Naive thymus-derived CD4-positive, alpha-beta T cell (primary cell): ENCODE measurements at regions not wholly inside any gene's neighbourhood (a gene's known extent, or its start where the extent isn't known, plus 50 kb on each side); places are given as distances from the start of the nearest gene placed in this dataset.
"Not testable (repeated sequence)": the region's sequence is repeated elsewhere in the genome, so short reads cannot be mapped to it uniquely, and the experiment has no call there.

Experiments used
- ATAC-seq: fragments of 150-1000 bp; cut with Tn5 transposase; 2 replicates; pipeline ENCODE4 v1.10.0; 2021; ENCODE audit warnings: mild to moderate bottlenecking, moderate library complexity
- CTCF ChIA-PET: fragments of 350-600 bp; sonication (Branson Sonifier 250); formaldehyde crosslinking; loops from one replicate; lab custom pipeline; 2021; ENCODE audit warnings: antibody characterized with exemption; lab: Charles Lee
- POLR2A ChIA-PET: fragments of 350-600 bp; sonication (Branson Sonifier 250); formaldehyde crosslinking; loops from one replicate; lab custom pipeline; 2021; ENCODE audit warnings: antibody characterized with exemption, inconsistent platforms; lab: Charles Lee
- DNase-seq, 9 donors: peaks; one replicate each; pipeline versions ENCODE4 v3.0.0 to v3.0.0-alpha.2; 2020 to 2022; ENCODE audit warnings: mixed read lengths in 1 of 9
- H3K27ac ChIP-seq: one replicate; pipeline ENCODE4 v1.7.0; 2013; ENCODE audit warnings: mild to moderate bottlenecking, low read depth, low read length, moderate library complexity
- H3K27me3 ChIP-seq, 2 donors: one replicate each; pipeline ENCODE4 v1.7.0; 2013; ENCODE audit warnings: low read length in 2 of 2, mild to moderate bottlenecking in 2 of 2, moderate library complexity in 2 of 2; ENCODE audit not compliant: control insufficient read depth in 2 of 2, insufficient read depth in 2 of 2
- H3K36me3 ChIP-seq, 3 experiments: 1 replicate in 2 of 3; 2 replicates in 1 of 3; pipeline ENCODE4 v1.7.0; 2013; ENCODE audit warnings: low read length in 3 of 3, mild to moderate bottlenecking in 3 of 3, moderate library complexity in 1 of 3; ENCODE audit not compliant: insufficient read depth in 3 of 3, control insufficient read depth in 2 of 3
- H3K4me1 ChIP-seq, 2 donors: one replicate each; pipeline ENCODE4 v1.7.0; 2013; ENCODE audit warnings: low read length in 2 of 2, mild to moderate bottlenecking in 2 of 2, moderate library complexity in 1 of 2; ENCODE audit not compliant: control insufficient read depth in 2 of 2, insufficient read depth in 2 of 2
- H3K4me3 ChIP-seq: 2 replicates; pipeline ENCODE4 v1.7.0; 2013; ENCODE audit warnings: mild to moderate bottlenecking, low read length
- H3K9me3 ChIP-seq, 3 experiments: 1 replicate in 2 of 3; 2 replicates in 1 of 3; pipeline ENCODE4 v1.7.0; 2013; ENCODE audit warnings: low read length in 3 of 3; ENCODE audit not compliant: control insufficient read depth in 2 of 3
- H3K27ac Mint-ChIP-seq, 9 donors: one replicate each; pipeline ENCODE4 v1.8.0; 2020 to 2022; ENCODE audit warnings: mixed read lengths in 9 of 9, mild to moderate bottlenecking in 8 of 9, moderate library complexity in 5 of 9, inconsistent platforms in 2 of 9
- H3K27me3 Mint-ChIP-seq, 5 donors: one replicate each; pipeline ENCODE4 v1.8.0; 2021 to 2022; ENCODE audit warnings: mixed read lengths in 5 of 5, mild to moderate bottlenecking in 1 of 5
- H3K36me3 Mint-ChIP-seq, 5 donors: one replicate each; pipeline ENCODE4 v1.8.0; 2020 to 2022; ENCODE audit warnings: mixed read lengths in 5 of 5, mild to moderate bottlenecking in 3 of 5, inconsistent platforms in 1 of 5
- H3K4me1 Mint-ChIP-seq, 7 donors: one replicate each; pipeline ENCODE4 v1.8.0; 2020 to 2022; ENCODE audit warnings: mixed read lengths in 7 of 7, mild to moderate bottlenecking in 3 of 7, inconsistent platforms in 1 of 7
- H3K4me3 Mint-ChIP-seq, 10 donors: one replicate each; pipeline ENCODE4 v1.8.0; 2020 to 2022; ENCODE audit warnings: mild to moderate bottlenecking in 10 of 10, mixed read lengths in 10 of 10, moderate library complexity in 6 of 10, inconsistent platforms in 2 of 10
- H3K9me3 Mint-ChIP-seq, 11 donors: one replicate each; pipeline ENCODE4 v1.8.0; 2020 to 2022; ENCODE audit warnings: mixed read lengths in 11 of 11, mild to moderate bottlenecking in 4 of 11, inconsistent platforms in 1 of 11, moderate library complexity in 1 of 11
- intact Hi-C, 2 donors: fragments of 100-400 bp; cut with micrococcal nuclease; formaldehyde crosslinking; loops; one replicate each; pipeline ENCODE4 v1.15.1; 2023

GRCh38 chr1:79151006-79151796 is 144.7 kb upstream of the ADGRL4 start:
- Mint-ChIP-seq H3K36me3 (no peaks in the 10 kb centered on the region), H3K27ac (no peak overlapping the region), H3K4me3 (no peak overlapping the region), H3K9me3 (peaks cover 0 to 10% (median 4%) of the 10 kb centered on the region in 11 donors), H3K27me3 (no peaks in the 10 kb centered on the region), H3K4me1 (no peaks in the 10 kb centered on the region)
- no peak for DNase-seq
- Histone ChIP-seq H3K36me3 (no peaks in the 10 kb centered on the region), H3K27ac (no peak overlapping the region), H3K4me1 (no peaks in the 10 kb centered on the region), H3K4me3 (no peak overlapping the region), H3K27me3 (no peaks in the 10 kb centered on the region), H3K9me3 (no peaks in the 10 kb centered on the region)
- ChIA-PET POLR2A (no interaction called here), CTCF (no interaction called here)
- intact Hi-C loops, result no loop called here
- no peak for ATAC-seq

GRCh38 chr1:79150576-79150975 is 144.0 kb upstream of the ADGRL4 start:
- H3K27ac Mint-ChIP-seq, result no peak overlapping the region
- Histone ChIP-seq H3K9me3 (no peaks in the 10 kb centered on the region), H3K4me1 (no peaks in the 10 kb centered on the region), H3K36me3 (no peaks in the 10 kb centered on the region), H3K4me3 (no peak overlapping the region), H3K27me3 (no peaks in the 10 kb centered on the region), H3K27ac (no peak overlapping the region)
- no peak for DNase-seq
- ChIA-PET POLR2A (no interaction called here), CTCF (no interaction called here)
- no peak for ATAC-seq
- H3K4me3 Mint-ChIP-seq, result no peak overlapping the region
- no peaks in the 10 kb centered on the region for H3K36me3 Mint-ChIP-seq
- H3K4me1 Mint-ChIP-seq, result no peaks in the 10 kb centered on the region
- H3K9me3 Mint-ChIP-seq, result peaks cover 0 to 10% (median 4%) of the 10 kb centered on the region in 11 donors
- H3K27me3 Mint-ChIP-seq, result no peaks in the 10 kb centered on the region
- intact Hi-C loops, result no loop called here

- POLR2A ChIA-PET, H3K4me1 ChIP-seq, H3K36me3 ChIP-seq, H3K4me3 ChIP-seq, H3K27ac Mint-ChIP-seq, CTCF ChIA-PET, DNase-seq, H3K27me3 ChIP-seq, intact Hi-C loops, H3K4me1 Mint-ChIP-seq, H3K27me3 Mint-ChIP-seq, ATAC-seq, H3K36me3 Mint-ChIP-seq, H3K4me3 Mint-ChIP-seq, H3K9me3 ChIP-seq, H3K27ac ChIP-seq: not testable (repeated sequence)
- peaks cover 0 to 11% (median 6%) of the 10 kb centered on the region in 11 donors for H3K9me3 Mint-ChIP-seq
These were observed 131.7 kb upstream of the ADGRL4 start for GRCh38 chr1:79138227-79138626.

- DNase-seq (no peak), ATAC-seq (no peak)
- H3K36me3 ChIP-seq, result no peaks in the 10 kb centered on the region
- H3K9me3 Mint-ChIP-seq, result peaks cover 0 to 11% (median 5%) of the 10 kb centered on the region in 11 donors
- no peaks in the 10 kb centered on the region for H3K27me3 Mint-ChIP-seq
- intact Hi-C loops, result no loop called here
- ChIA-PET POLR2A (no interaction called here), CTCF (no interaction called here)
- H3K4me1 Mint-ChIP-seq, result no peaks in the 10 kb centered on the region
- H3K9me3 ChIP-seq, result no peaks in the 10 kb centered on the region
- H3K4me3 ChIP-seq, result no peak overlapping the region
- no peak overlapping the region for H3K27ac ChIP-seq
- no peaks in the 10 kb centered on the region for H3K27me3 ChIP-seq
- H3K27ac Mint-ChIP-seq, result no peak overlapping the region
- no peak overlapping the region for H3K4me3 Mint-ChIP-seq
- no peaks in the 10 kb centered on the region for H3K36me3 Mint-ChIP-seq
- no peaks in the 10 kb centered on the region for H3K4me1 ChIP-seq
These were observed 127.3 kb upstream of the ADGRL4 start for GRCh38 chr1:79133774-79134364.

- H3K36me3 ChIP-seq, result no peaks in the 10 kb centered on the region
- Mint-ChIP-seq H3K27me3 (no peaks in the 10 kb centered on the region), H3K27ac (no peak overlapping the region), H3K4me3 (no peak overlapping the region), H3K4me1 (no peaks in the 10 kb centered on the region), H3K36me3 (no peaks in the 10 kb centered on the region), H3K9me3 (peaks cover 0 to 5% (median 4%) of the 10 kb centered on the region in 11 donors)
- H3K27ac ChIP-seq, result no peak overlapping the region
- CTCF ChIA-PET, result no interaction called here
- H3K4me3 ChIP-seq, result no peak overlapping the region
- H3K27me3 ChIP-seq, result no peaks in the 10 kb centered on the region
- intact Hi-C loops, result no loop called here
- POLR2A ChIA-PET, result no interaction called here
- H3K4me1 ChIP-seq, result no peaks in the 10 kb centered on the region
- ATAC-seq (no peak), DNase-seq (no peak)
- H3K9me3 ChIP-seq, result no peaks in the 10 kb centered on the region
These were observed 125.1 kb upstream of the ADGRL4 start for GRCh38 chr1:79131626-79132025.

GRCh38 chr1:79129914-79130313 is 123.4 kb upstream of the ADGRL4 start:
- no peaks in the 10 kb centered on the region for H3K36me3 Mint-ChIP-seq
- Histone ChIP-seq H3K4me3 (no peak overlapping the region), H3K27me3 (no peaks in the 10 kb centered on the region), H3K36me3 (no peaks in the 10 kb centered on the region), H3K9me3 (no peaks in the 10 kb centered on the region), H3K27ac (no peak overlapping the region), H3K4me1 (no peaks in the 10 kb centered on the region)
- DNase-seq (no peak), ATAC-seq (no peak)
- no peaks in the 10 kb centered on the region for H3K27me3 Mint-ChIP-seq
- H3K27ac Mint-ChIP-seq, result no peak overlapping the region
- intact Hi-C loops, result no loop called here
- ChIA-PET POLR2A (no interaction called here), CTCF (no interaction called here)
- H3K4me1 Mint-ChIP-seq, result no peaks in the 10 kb centered on the region
- H3K4me3 Mint-ChIP-seq, result no peak overlapping the region
- peaks cover 0 to 11% (median 2%) of the 10 kb centered on the region in 11 donors for H3K9me3 Mint-ChIP-seq

GRCh38 chr1:79128722-79129121 is 122.2 kb upstream of the ADGRL4 start:
- Mint-ChIP-seq H3K27ac (no peak overlapping the region), H3K27me3 (no peaks in the 10 kb centered on the region), H3K4me3 (no peak overlapping the region), H3K4me1 (no peaks in the 10 kb centered on the region), H3K36me3 (no peaks in the 10 kb centered on the region), H3K9me3 (peaks cover 0 to 16% (median 2%) of the 10 kb centered on the region in 11 donors)
- ChIA-PET POLR2A (no interaction called here), CTCF (no interaction called here)
- no peak for ATAC-seq
- Histone ChIP-seq H3K27me3 (no peaks in the 10 kb centered on the region), H3K36me3 (no peaks in the 10 kb centered on the region), H3K4me3 (no peak overlapping the region), H3K4me1 (no peaks in the 10 kb centered on the region), H3K27ac (no peak overlapping the region), H3K9me3 (no peaks in the 10 kb centered on the region)
- no peak for DNase-seq
- intact Hi-C loops, result no loop called here
